Keratinocyte (primary cell): ENCODE measurements at regions not wholly inside any gene's neighbourhood (a gene's known extent, or its start where the extent isn't known, plus 50 kb on each side); places are given as distances from the start of the nearest gene placed in this dataset.

Source experiments
- DNase-seq: peaks from one replicate; pipeline ENCODE4 v3.0.0-alpha.2; 2011; ENCODE audit warnings: low read depth, missing footprints, low spot score
- FAIRE-seq: peaks from 2 replicates; lab custom pipeline; 2011; peaks lifted over from hg19 to GRCh38; lab: Jason Lieb, UNC
- H2AFZ ChIP-seq: 2 replicates; pipeline ENCODE4 v1.6.0; 2012; ENCODE audit warnings: low read length, control low read depth, inconsistent platforms; ENCODE audit not compliant: control insufficient read depth
- H3K27ac ChIP-seq: 2 replicates; pipeline ENCODE4 v1.5.1; 2011; ENCODE audit warnings: low read length; ENCODE audit not compliant: control insufficient read depth, insufficient read depth
- H3K27me3 ChIP-seq: 3 replicates; pipeline ENCODE4 v1.6.0; 2011; ENCODE audit warnings: low read length; ENCODE audit not compliant: control insufficient read depth, insufficient read depth; ENCODE audit errors: extremely low read depth
- H3K36me3 ChIP-seq, 2 experiments: 2 replicates in 1 of 2; 3 replicates in 1 of 2; pipeline ENCODE4 v1.5.1; 2011; ENCODE audit warnings: low read length in 2 of 2, mild to moderate bottlenecking in 1 of 2; ENCODE audit not compliant: control insufficient read depth in 2 of 2, insufficient read depth in 2 of 2; ENCODE audit errors: extremely low read depth in 1 of 2
- H3K4me1 ChIP-seq: 3 replicates; pipeline ENCODE4 v1.5.1; 2011; ENCODE audit warnings: low read length; ENCODE audit not compliant: control insufficient read depth, insufficient read depth; ENCODE audit errors: extremely low read depth
- H3K4me2 ChIP-seq: 3 replicates; pipeline ENCODE4 v1.6.0; 2011; ENCODE audit warnings: low read depth, low read length; ENCODE audit not compliant: control insufficient read depth, insufficient read depth; ENCODE audit errors: extremely low read depth
- H3K4me3 ChIP-seq, 3 experiments: fragments of 200-600 bp in 1 of 3; sonication (generic) in 1 of 3; 2 replicates in 2 of 3; 3 replicates in 1 of 3; pipeline ENCODE4 v1.5.1; 2011 to 2016; ENCODE audit warnings: low read length in 3 of 3, mild to moderate bottlenecking in 3 of 3, control low read depth in 2 of 3, inconsistent platforms in 1 of 3, low read depth in 1 of 3, mixed read lengths in 1 of 3, mixed run types in 1 of 3, moderate library complexity in 1 of 3; ENCODE audit not compliant: control insufficient read depth in 2 of 3, insufficient read depth in 2 of 3; ENCODE audit errors: extremely low read depth in 1 of 3
- H3K79me2 ChIP-seq: 2 replicates; pipeline ENCODE4 v1.6.0; 2012; ENCODE audit warnings: low read length; ENCODE audit not compliant: control insufficient read depth, insufficient read depth
- H3K9ac ChIP-seq: 3 replicates; pipeline ENCODE4 v1.6.0; 2011; ENCODE audit warnings: low read length; ENCODE audit not compliant: control insufficient read depth, insufficient read depth; ENCODE audit errors: extremely low read depth
- H3K9me1 ChIP-seq: 3 replicates; pipeline ENCODE4 v1.6.0; 2011; ENCODE audit warnings: low read length; ENCODE audit not compliant: control insufficient read depth, insufficient read depth; ENCODE audit errors: extremely low read depth
- H3K9me3 ChIP-seq: 2 replicates; pipeline ENCODE4 v1.5.1; 2012; ENCODE audit warnings: low read depth, low read length; ENCODE audit not compliant: control insufficient read depth
- H4K20me1 ChIP-seq: 3 replicates; pipeline ENCODE4 v1.6.0; 2011; ENCODE audit warnings: low read length; ENCODE audit not compliant: control insufficient read depth, insufficient read depth; ENCODE audit errors: extremely low read depth
- CTCF ChIP-seq, 3 experiments: IDR thresholded peaks in 1 of 3; conservative IDR thresholded peaks in 1 of 3; optimal IDR thresholded peaks in 1 of 3; 2 replicates in 2 of 3; 3 replicates in 1 of 3; pipeline versions ENCODE3 to v1.5.1; 2011; ENCODE audit warnings: low read length in 3 of 3, mild to moderate bottlenecking in 3 of 3, moderate library complexity in 2 of 3, control low read depth in 1 of 3, inconsistent platforms in 1 of 3; ENCODE audit not compliant: insufficient read depth in 2 of 3; ENCODE audit errors: extremely low read depth in 1 of 3
- EZH2 ChIP-seq: IDR thresholded peaks from one replicate; pipeline ENCODE4 v1.6.1; 2012; ENCODE audit warnings: inconsistent platforms, mild to moderate bottlenecking, low read length, moderate library complexity
- dilution Hi-C: fragments of 300-500 bp; cut with MboI; formaldehyde crosslinking; loops from one replicate; pipeline ENCODE4 v1.7.0; 2020; ENCODE audit warnings: low sequenced_read_pairs; ENCODE audit not compliant: extremely low pct_ligation_motif_present

- H3K9me1 ChIP-seq = no peaks in the 10 kb centered on the region
- dilution Hi-C loops = no loop called here
- H3K4me3 ChIP-seq = no peak overlapping the region
- peak overlapping the region; percentile 10 for H2AFZ ChIP-seq
- DNase-seq = peak; percentile 5
- no peaks in the 10 kb centered on the region for H3K27me3 ChIP-seq
- H3K4me2 ChIP-seq = no peak overlapping the region
- no peak overlapping the region for H3K27ac ChIP-seq
- H3K79me2 ChIP-seq = no peaks in the 10 kb centered on the region
- H3K36me3 ChIP-seq = no peaks in the 10 kb centered on the region
- no peaks in the 10 kb centered on the region for H3K9me3 ChIP-seq
- H4K20me1 ChIP-seq = no peaks in the 10 kb centered on the region
- TF ChIP-seq CTCF (optimal IDR thresholded peaks at IDR 0.05 in 1 of 3, IDR thresholded peaks at IDR 0.05 in 1 of 3, conservative IDR thresholded peaks at IDR 0.05 in 1 of 3; ENCODE audit: extremely low read depth in 1 of 3, insufficient read depth in 2 of 3, low read length in 3 of 3) (no peak), EZH2 (no peak)
- peak; percentile 80 for FAIRE-seq
- peaks cover 16% of the 10 kb centered on the region for H3K4me1 ChIP-seq
- H3K9ac ChIP-seq = no peak overlapping the region
Measured at GRCh38 chr6:9439621-9440330, 975.1 kb downstream of the TFAP2A start.

- Histone ChIP-seq H3K4me1 (peaks cover 16% of the 10 kb centered on the region), H3K4me3 (no peak overlapping the region), H3K36me3 (no peaks in the 10 kb centered on the region), H3K27ac (no peak overlapping the region), H3K9me1 (no peaks in the 10 kb centered on the region), H3K27me3 (no peaks in the 10 kb centered on the region), H3K9me3 (no peaks in the 10 kb centered on the region), H3K9ac (no peak overlapping the region), H4K20me1 (no peaks in the 10 kb centered on the region), H2AFZ (no peak overlapping the region), H3K4me2 (peak overlapping the region; percentile 4), H3K79me2 (no peaks in the 10 kb centered on the region)
- TF ChIP-seq CTCF (optimal IDR thresholded peaks at IDR 0.05 in 1 of 3, IDR thresholded peaks at IDR 0.05 in 1 of 3, conservative IDR thresholded peaks at IDR 0.05 in 1 of 3; ENCODE audit: extremely low read depth in 1 of 3, insufficient read depth in 2 of 3, low read length in 3 of 3) (no peak), EZH2 (no peak)
- dilution Hi-C loops = no loop called here
- FAIRE-seq = no peak
- no peak for DNase-seq
Measured at GRCh38 chr6:9437836-9438235, 977.0 kb downstream of the TFAP2A start.
